ENCODE measurements at regions not wholly inside any gene's neighbourhood (a gene's known extent, or its start where the extent isn't known, plus 50 kb on each side); places are given as distances from the start of the nearest gene placed in this dataset.

GRCh38 chr2:16096962-16097361 is 156.6 kb downstream of the MYCN start:
- no peak for TF ChIP-seq CTCF (IDR thresholded peaks at IDR 0.05)
- TF ChIP-seq POLR2AphosphoS5 (IDR thresholded peaks at IDR 0.05) = no peak
- no peak for TF ChIP-seq EP300 (IDR thresholded peaks at IDR 0.05)
